ENCODE measurements at regions not wholly inside any gene's neighbourhood (a gene's known extent, or its start where the extent isn't known, plus 50 kb on each side); places are given as distances from the start of the nearest gene placed in this dataset.

DNA sequence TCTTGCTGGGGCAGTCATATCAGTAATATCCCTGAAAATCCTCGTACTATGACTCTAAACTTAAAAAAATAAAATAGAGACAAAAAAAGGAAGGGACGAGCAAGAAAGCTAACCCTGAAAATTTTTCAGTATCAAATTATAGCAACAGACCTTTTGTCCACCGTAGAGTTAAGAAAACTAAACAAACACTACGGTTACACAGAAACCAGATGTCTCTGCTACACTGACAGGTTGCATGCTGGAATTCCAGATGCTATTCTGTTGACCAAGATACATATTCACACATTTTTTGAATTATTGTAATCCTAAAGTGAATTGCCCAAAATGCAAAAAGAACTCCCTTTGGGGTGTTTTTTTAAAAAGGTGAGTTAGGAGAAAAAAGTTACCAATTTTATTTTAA is 66.9 kb upstream of the SELENOP start:
- no peak overlapping the region for H3K4me2 ChIP-seq
- H3K36me3 ChIP-seq (ENCODE audit: insufficient read depth) = no peaks in the 10 kb centered on the region
- no peak overlapping the region for H3K4me3 ChIP-seq (IDR thresholded peaks at IDR 0.05; ENCODE audit: insufficient read depth, low read depth, low read length)
- no peaks in the 10 kb centered on the region for H3K79me2 ChIP-seq (ENCODE audit: insufficient read depth, low read depth)
- no peaks in the 10 kb centered on the region for H3K4me1 ChIP-seq (ENCODE audit: low read depth, poor library complexity, severe bottlenecking)
- no peaks in the 10 kb centered on the region for H3K27me3 ChIP-seq (ENCODE audit: insufficient read depth, low read depth)
- no peak for TF ChIP-seq CTCF (conservative IDR thresholded peaks at IDR 0.05; ENCODE audit: low read depth, low read length)
- H3K27ac ChIP-seq = no peak overlapping the region
- no peak overlapping the region for H2AFZ ChIP-seq (ENCODE audit: low read depth)
- no peaks in the 10 kb centered on the region for H4K20me1 ChIP-seq (ENCODE audit: insufficient read depth)
- no peak overlapping the region for H3K9ac ChIP-seq

- H3K79me2 ChIP-seq (ENCODE audit: insufficient read depth, low read depth) = no peaks in the 10 kb centered on the region
- no peak for TF ChIP-seq CTCF (conservative IDR thresholded peaks at IDR 0.05; ENCODE audit: low read depth, low read length)
- no peak overlapping the region for H3K27ac ChIP-seq
- H3K36me3 ChIP-seq (ENCODE audit: insufficient read depth) = no peaks in the 10 kb centered on the region
- no peaks in the 10 kb centered on the region for H3K27me3 ChIP-seq (ENCODE audit: insufficient read depth, low read depth)
- H4K20me1 ChIP-seq (ENCODE audit: insufficient read depth) = no peaks in the 10 kb centered on the region
- H2AFZ ChIP-seq (ENCODE audit: low read depth) = no peak overlapping the region
- H3K4me3 ChIP-seq (IDR thresholded peaks at IDR 0.05; ENCODE audit: insufficient read depth, low read depth, low read length) = no peak overlapping the region
- no peak overlapping the region for H3K4me2 ChIP-seq
- H3K4me1 ChIP-seq (ENCODE audit: low read depth, poor library complexity, severe bottlenecking) = no peaks in the 10 kb centered on the region
- no peak overlapping the region for H3K9ac ChIP-seq
These were observed 66.3 kb upstream of the SELENOP start for GRCh38 chr5:42878041-42878440.

- Histone ChIP-seq H3K79me2 (ENCODE audit: insufficient read depth, low read depth) (no peaks in the 10 kb centered on the region), H3K4me3 (IDR thresholded peaks at IDR 0.05; ENCODE audit: insufficient read depth, low read depth, low read length) (no peak overlapping the region), H3K36me3 (ENCODE audit: insufficient read depth) (no peaks in the 10 kb centered on the region), H3K27me3 (ENCODE audit: insufficient read depth, low read depth) (no peaks in the 10 kb centered on the region), H3K27ac (no peak overlapping the region), H3K4me1 (ENCODE audit: low read depth, poor library complexity, severe bottlenecking) (no peaks in the 10 kb centered on the region), H3K4me2 (no peak overlapping the region), H2AFZ (ENCODE audit: low read depth) (no peak overlapping the region), H4K20me1 (ENCODE audit: insufficient read depth) (no peaks in the 10 kb centered on the region), H3K9ac (no peak overlapping the region)
- no peak for TF ChIP-seq CTCF (conservative IDR thresholded peaks at IDR 0.05; ENCODE audit: low read depth, low read length)
These were observed 65.7 kb upstream of the SELENOP start for GRCh38 chr5:42877431-42877830.

- no peak for TF ChIP-seq CTCF (conservative IDR thresholded peaks at IDR 0.05; ENCODE audit: low read depth, low read length)
- H3K27me3 ChIP-seq (ENCODE audit: insufficient read depth, low read depth) = no peaks in the 10 kb centered on the region
- H3K9ac ChIP-seq = no peak overlapping the region
- no peaks in the 10 kb centered on the region for H4K20me1 ChIP-seq (ENCODE audit: insufficient read depth)
- no peak overlapping the region for H2AFZ ChIP-seq (ENCODE audit: low read depth)
- H3K27ac ChIP-seq = no peak overlapping the region
- no peaks in the 10 kb centered on the region for H3K36me3 ChIP-seq (ENCODE audit: insufficient read depth)
- no peak overlapping the region for H3K4me3 ChIP-seq (IDR thresholded peaks at IDR 0.05; ENCODE audit: insufficient read depth, low read depth, low read length)
- H3K4me2 ChIP-seq = no peak overlapping the region
- H3K4me1 ChIP-seq (ENCODE audit: low read depth, poor library complexity, severe bottlenecking) = no peaks in the 10 kb centered on the region
- H3K79me2 ChIP-seq (ENCODE audit: insufficient read depth, low read depth) = no peaks in the 10 kb centered on the region
These were observed 64.7 kb upstream of the SELENOP start for GRCh38 chr5:42876375-42876844.
